Stimulated activated CD8-positive, alpha-beta memory T cell treated with anti-CD3 and anti-CD28 coated beads, Interleukin-7, amount 100 ng/mL, for 24 hours (primary cell): ENCODE measurements at regions not wholly inside any gene's neighbourhood (a gene's known extent, or its start where the extent isn't known, plus 50 kb on each side); places are given as distances from the start of the nearest gene placed in this dataset.

Experiments used
- DNase-seq: peaks from one replicate; pipeline ENCODE4 v3.0.0-alpha.2; 2020; ENCODE audit warnings: low read depth

DNA sequence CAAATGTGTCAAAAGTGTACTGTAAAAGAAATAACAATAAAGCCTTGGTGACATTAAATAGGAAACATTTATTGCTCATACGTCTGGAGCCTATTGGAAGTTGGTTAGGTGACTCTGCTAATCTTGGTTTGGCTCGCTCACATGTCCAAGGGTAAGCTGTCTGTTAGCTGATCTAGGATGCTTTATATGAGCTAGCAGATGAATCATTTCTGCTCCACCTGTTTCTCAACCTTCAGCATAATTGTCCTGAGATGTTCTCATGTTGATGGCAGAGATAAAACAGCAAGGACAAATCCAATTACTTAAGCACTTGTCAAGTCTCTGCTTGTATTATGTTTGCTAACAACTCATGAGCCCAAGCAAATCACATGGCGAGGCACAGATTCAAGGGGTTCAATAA, 56.0 kb upstream of the CD53 start:
- no peak for DNase-seq

DNA sequence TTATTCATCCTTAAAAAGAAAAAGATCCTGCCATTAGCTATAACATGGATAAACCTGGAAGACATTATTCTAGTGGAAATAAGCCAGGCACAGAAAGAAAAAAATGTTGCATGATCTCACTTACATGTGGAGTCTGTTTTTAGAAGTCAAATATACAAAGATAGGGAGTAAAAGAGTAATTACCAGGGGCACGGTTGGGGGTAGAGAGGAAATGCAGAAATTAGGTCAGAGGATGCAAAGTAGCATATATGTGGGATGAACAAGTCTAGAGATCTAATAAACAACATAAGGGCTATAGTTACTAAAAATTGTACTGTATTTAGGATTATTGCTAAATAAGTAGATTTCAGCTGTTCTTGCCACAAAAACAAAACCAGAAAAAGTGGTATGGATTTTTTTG, 61.4 kb upstream of the CD53 start:
- no peak for DNase-seq

DNA sequence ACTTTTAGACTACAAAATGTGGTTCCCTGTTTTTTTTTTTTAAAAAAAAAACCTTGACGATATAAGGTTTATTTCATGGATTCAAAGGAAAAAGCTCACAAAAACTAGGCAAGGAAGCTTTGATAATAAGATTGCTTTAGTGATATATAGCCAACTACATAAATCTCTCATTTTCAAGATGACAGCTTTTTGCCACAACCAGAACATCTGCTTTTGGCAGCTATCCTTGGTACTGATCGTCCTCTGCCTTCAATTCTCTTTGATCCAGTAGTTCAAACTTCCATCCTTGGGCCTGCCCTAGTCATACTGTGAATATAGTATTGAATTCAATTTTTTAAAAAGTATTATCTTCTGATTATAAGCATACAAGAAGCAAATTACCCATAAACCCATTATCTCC, 72.9 kb upstream of the CD53 start:
- no peak for DNase-seq

DNA sequence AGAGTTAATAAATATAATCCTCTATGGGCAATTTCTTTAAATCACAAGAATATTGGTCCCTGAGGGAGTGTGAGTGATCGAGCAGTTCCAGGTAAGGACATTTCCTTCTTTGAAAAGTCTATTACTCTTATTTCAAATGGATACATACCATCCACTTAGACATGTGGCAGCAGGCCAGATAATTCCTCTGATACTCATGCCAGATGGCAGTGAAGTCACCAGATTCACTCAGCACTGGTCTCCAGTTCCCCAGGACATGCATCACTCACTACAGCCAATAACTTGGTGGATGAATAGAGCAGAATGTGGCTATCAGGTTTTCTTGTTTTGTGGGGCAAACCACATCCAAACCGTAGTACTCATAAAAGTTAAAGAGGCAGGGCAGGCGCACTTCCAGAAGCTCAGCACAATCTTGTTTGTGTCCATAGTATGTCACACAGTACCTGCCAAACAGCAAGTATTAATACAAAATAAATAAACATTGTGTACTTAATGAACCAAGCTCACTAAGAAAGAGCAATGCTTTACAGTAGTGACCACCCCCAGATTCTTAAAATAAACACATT, 74.2 kb upstream of the CD53 start:
- DNase-seq, result no peak

DNA sequence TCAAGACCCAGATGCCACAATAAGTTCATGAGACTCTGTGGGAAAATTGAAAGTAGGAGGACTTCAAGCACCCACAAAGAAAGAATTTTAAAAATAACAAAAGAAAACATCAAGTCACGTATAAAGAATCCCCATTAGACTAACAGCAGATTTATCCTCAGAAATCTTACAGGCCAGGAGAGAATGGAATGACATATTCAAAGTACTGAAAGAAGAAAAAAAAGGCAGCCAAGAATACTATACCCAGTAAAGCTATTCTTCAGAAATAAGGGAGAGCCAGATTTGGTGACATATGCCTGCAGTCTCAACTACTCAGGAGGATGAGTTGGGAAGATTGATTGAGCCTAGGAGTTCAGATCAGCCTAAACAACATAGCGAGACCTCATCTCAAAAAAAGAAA, 84.3 kb upstream of the CD53 start:
- no peak for DNase-seq

- no peak for DNase-seq
These were observed 85.4 kb upstream of the CD53 start for GRCh38 chr1:110787328-110788071.

DNA sequence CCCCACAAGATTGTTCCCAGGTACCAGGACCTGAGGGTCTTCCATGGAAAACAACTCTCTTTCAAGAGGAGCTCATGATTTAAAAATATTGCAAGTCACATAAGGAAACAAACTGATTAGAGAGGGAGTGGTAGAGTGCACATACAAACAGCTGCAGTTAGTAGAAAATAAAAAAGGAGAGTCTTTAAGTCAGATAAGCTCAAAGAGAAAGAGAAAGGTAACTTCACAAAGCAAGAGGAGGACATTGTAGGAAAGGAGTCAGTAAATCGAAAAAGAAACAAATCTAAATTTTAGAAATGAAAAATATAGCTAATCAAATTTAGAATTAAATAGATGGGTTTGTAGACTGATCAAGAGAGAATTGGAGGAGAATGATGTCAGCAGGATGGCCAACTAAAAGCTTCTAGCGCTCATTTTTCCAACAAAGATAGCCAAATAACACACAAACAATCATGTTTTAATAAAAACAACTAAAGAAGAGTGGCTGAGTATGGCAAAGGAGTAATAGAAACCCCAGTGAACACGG, 86.1 kb upstream of the CD53 start:
- no peak for DNase-seq

- no peak for DNase-seq
These were observed 87.3 kb upstream of the CD53 start for GRCh38 chr1:110785612-110786011.

- no peak for DNase-seq
These were observed 87.9 kb upstream of the CD53 start for GRCh38 chr1:110785055-110785454.

DNA sequence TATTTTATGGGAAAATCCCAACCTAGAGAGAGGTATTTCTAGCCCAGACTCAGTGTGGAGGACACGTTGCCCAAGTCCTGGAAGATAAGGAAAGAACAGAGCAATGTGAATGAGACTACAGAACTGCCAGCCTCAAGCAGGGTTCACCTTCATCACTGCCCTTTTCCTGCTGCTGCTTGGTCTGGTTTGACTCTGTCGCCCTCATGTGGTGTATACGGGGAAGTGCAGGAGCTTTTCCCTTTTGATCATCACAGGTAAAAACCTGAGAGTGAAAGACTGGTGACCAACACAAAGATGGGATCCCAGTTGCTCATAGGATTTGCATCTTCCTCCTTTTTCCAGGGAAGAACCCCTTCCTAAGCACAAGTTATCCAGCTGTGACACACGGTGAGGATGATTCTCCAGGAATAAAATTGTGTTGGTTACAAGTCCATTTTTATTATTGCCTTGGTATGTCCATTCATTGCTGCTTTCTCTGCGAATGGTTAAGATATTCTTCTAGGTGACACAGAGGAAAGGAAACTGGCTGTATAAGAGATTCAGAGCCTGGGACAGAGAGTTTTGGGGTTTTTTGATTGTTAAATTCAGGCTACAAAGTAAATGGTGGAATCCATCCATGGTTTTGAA, 89.5 kb upstream of the CD53 start:
- no peak for DNase-seq

DNA sequence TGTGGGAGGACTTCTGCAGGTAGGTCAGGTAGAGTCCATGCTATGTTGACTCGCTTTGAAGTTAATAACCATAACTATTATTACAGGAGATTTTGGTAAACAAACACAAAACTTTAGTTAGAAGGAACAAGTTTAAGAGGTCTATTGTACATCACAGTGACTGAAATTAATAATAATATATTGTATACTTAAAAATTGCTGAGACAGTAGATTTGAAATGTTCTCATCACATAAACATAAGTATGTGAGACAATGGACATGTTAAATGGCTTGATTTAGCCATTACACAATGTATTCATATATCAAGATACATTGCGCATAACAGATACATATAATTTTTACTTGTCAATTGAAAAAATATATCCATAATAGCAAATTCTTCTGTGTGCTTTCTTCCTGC, 91.4 kb upstream of the CD53 start:
- DNase-seq, result no peak

DNA sequence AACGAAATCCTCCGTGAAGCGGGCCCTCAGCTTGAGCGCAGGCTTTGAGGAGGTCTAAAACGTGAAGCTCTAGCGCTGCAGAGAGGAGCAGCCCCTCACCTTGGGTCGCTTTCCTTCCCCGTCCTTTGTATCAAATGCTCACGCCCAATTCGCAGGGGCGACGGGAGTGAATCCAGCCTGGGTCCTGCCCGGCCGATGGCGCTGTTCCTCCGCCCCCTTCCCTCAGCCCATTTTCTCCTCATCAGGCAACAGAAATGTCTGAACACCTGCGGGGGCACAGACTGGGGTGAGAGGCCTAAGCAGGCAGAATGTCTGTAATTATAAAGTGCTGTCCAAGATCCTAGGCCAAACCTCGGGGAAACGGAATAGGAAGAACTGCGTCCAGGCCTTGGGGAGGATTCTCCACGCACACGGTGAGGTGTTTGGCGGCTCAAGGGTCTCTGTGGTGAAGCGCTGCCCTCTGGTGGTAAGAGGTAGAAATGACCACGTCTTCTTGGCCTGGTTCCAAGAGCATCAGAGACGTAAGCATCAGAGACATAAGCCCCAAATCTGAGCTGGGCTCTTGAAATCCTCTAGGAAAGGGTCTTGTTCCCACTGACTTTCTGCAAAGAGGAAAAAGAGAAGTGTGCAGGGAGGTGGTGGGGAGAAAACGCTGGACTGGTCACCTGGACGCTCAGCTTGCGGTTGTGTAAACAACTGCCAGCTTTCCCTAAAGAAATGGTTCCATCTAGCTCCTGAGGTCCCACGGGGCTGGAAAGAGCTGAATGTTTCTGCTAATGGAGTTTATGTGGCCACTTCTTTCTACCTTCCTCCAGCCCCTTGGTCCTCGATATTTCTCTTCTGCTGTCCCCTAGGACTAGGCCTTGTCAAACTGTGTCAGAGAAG, 92.1 kb upstream of the CD53 start:
- DNase-seq, result peak; percentile 40

DNA sequence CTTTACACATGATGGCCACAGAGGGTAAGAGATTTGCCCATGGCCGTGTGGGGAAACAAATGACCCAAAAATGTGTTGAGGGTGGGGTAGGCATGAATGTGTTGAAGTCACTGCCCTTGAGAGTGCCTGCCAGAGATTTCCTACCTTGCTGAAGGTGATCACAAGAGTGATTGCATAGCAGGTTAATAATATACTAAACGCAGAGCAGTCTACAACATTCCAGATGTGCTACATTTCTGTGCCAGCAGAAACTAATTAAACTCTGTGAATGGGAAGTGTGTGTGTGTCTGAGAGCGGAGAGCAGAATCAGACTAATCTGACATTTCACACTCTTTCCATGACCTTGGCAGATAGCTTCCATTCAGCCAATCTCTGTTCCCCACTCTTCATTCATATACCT, 93.3 kb upstream of the CD53 start:
- DNase-seq, result no peak

- DNase-seq, result no peak
These were observed 94.1 kb upstream of the CD53 start for GRCh38 chr1:110778821-110779220.

DNA sequence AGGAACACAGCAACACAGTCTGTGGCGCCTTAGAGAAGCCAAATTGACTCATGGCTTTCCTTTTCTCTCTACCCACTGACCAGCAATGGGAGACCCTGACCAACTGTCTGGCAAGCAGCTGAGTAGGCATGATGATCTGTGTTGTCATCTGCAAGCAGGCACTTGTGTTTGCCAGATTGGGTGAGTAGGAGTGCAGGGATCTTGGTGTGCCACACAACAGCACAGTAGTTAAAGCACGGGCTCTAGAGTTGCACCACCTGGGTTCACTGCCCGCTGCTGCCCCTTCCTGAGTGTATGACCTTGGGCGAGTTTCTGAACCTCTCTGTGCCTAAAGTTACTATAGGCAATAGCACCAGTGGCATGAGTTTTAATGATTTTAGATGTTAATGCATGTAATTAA, 95.7 kb upstream of the CD53 start:
- no peak for DNase-seq

DNA sequence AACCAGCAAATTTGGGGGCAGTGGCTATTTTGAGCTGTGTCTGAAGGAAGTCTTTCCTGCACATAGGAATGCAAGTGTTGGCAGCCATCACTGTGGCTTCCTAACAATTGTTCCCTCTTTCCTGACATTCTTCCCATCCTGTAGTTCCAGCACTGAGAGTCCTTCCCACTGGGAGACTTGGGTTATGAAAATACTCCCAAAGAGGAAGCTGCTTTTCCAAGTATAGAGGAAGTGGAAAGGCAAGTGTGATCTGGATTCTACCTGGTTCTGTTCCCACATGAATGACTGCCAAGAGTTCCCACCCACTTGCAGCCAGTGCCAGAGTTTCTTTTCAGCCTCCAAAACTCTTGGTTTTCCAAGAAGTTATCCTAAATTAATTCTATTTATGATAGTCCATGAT, 98.5 kb upstream of the CD53 start:
- no peak for DNase-seq

DNA sequence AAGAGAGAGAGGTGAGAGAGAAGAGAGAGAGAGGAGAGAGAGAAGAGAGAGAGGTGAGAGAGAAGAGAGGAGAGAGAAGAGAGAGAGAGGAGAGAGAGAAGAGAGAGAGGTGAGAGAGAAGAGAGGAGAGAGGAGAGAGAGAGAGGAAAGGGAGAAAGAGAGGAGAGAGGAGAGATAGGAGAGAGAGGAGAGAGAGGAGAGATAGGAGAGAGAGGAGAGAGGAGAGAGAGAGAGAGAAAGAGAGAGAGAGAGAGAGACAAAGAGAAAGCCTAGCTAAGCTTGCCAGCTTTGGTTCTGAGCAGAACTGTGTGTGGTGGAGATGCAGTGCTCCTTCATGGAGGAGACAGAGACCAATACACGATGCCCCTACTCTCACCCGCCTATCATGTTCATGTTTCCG, 99.1 kb upstream of the KCNA3 start:
- no peak for DNase-seq

DNA sequence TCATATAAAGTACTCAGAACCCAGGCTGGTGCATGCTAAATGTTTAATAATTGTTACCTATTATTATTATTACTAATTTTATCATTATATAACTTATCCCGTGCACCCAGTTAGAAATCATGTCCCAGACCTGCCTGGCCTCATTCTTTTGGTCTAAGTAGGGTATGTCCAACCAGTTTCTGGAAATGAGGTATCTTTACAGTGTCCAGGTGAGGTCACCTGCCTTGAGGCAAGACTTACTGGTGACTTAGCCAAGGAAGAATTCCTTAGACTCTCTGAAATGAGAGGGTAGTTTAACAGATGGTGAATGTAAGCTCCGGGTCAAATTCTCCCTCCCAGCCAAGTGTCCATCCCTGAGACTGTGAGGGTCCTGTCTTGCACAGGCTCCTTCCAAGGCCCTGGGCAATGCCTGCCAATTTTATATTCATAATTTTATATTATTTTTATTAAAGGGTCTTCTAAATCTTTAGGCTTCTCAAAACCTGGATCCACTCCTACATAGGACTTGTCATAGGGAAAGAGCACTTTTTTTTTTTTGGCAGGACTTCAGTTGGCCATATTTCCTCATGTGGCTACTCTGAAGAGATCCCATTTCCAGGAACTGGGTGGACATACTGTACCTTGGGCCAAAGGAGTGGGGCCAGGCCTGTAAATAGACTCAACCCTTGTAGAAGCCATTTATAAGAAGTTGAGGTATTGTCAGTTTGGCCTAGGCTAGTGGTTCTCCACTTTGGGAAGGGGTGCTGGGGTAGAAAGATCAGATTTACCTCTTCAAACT, 96.7 kb upstream of the KCNA3 start:
- DNase-seq, result no peak

GRCh38 chr1:110770832-110771231, 96.1 kb upstream of the KCNA3 start:
- no peak for DNase-seq

DNA sequence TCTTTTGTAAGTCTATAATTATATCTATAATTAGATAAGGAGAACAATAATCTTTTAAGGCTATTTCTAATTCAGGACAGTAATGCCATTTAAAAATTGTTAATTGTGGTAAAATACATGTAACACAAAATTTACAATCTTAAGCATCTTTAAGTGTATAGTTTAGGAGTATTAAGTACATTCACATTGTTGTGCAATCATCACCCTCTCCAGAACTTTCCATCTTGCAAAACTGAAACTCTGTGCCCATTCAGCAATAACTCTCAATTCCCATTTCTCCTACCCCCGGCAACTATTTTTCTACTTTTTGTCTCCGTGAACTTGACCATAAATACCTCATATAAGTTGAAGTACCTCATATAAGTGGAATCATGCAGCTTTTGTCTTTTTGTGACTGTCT, 93.9 kb upstream of the KCNA3 start:
- no peak for DNase-seq

GRCh38 chr1:110766336-110766647, 91.6 kb upstream of the KCNA3 start:
- no peak for DNase-seq
